Stimulated activated CD4-positive, alpha-beta T cell treated with anti-CD3 and anti-CD28 coated beads, Interleukin-4, amount 100 ng/mL, for 4 hours (primary cell): ENCODE measurements at regions not wholly inside any gene's neighbourhood (a gene's known extent, or its start where the extent isn't known, plus 50 kb on each side); places are given as distances from the start of the nearest gene placed in this dataset.
A peak's percentile ranks its signal among the peaks of the same experiment; 100 is the strongest.

Experiments used
- DNase-seq, 2 experiments: peaks; one replicate each; pipeline ENCODE4 v3.0.0-alpha.2; 2020

GRCh38 chr10:3510741-3511140, 274.3 kb downstream of the KLF6 start:
- no peak for DNase-seq

GRCh38 chr10:3509355-3509754, 275.7 kb downstream of the KLF6 start:
- DNase-seq = no peak

- no peak for DNase-seq
These were observed 281.7 kb downstream of the KLF6 start for GRCh38 chr10:3503299-3503698.

GRCh38 chr10:3502673-3503072, 282.3 kb downstream of the KLF6 start:
- no peak for DNase-seq

GRCh38 chr10:3500408-3500856, 284.6 kb downstream of the KLF6 start:
- DNase-seq = no peak

GRCh38 chr10:3499120-3499519, 285.9 kb downstream of the KLF6 start:
- DNase-seq = no peak

- DNase-seq = no peak
These were observed 287.4 kb downstream of the KLF6 start for GRCh38 chr10:3497581-3497980.

- no peak for DNase-seq
These were observed 288.9 kb downstream of the KLF6 start for GRCh38 chr10:3496138-3496537.

GRCh38 chr10:3495281-3495680, 289.7 kb downstream of the KLF6 start:
- no peak for DNase-seq

- no peak for DNase-seq
These were observed 290.2 kb downstream of the KLF6 start for GRCh38 chr10:3494838-3495230.

GRCh38 chr10:3494131-3494837, 290.7 kb downstream of the KLF6 start:
- no peak for DNase-seq

GRCh38 chr10:3493621-3494020, 291.4 kb downstream of the KLF6 start:
- DNase-seq = no peak

- DNase-seq = no peak
These were observed 293.4 kb downstream of the KLF6 start for GRCh38 chr10:3491571-3491970.

GRCh38 chr10:3487228-3487627, 297.8 kb downstream of the KLF6 start:
- DNase-seq = no peak

GRCh38 chr10:3486346-3487065, 298.5 kb downstream of the KLF6 start:
- DNase-seq = no peak

- DNase-seq = no peak
These were observed 299.8 kb downstream of the KLF6 start for GRCh38 chr10:3485057-3485686.

GRCh38 chr10:3484306-3485056, 300.5 kb downstream of the KLF6 start:
- no peak for DNase-seq

- peak in 1 of 2 experiments; percentile 8 for DNase-seq
These were observed 302.6 kb downstream of the KLF6 start for GRCh38 chr10:3482200-3482993.

GRCh38 chr10:3481496-3481895, 303.5 kb downstream of the KLF6 start:
- DNase-seq = no peak

- no peak for DNase-seq
These were observed 304.1 kb downstream of the KLF6 start for GRCh38 chr10:3480990-3481315.

- no peak for DNase-seq
These were observed 304.6 kb downstream of the KLF6 start for GRCh38 chr10:3480281-3480989.
